HG02763 (cell line): ENCODE measurements at regions not wholly inside any gene's neighbourhood (a gene's known extent, or its start where the extent isn't known, plus 50 kb on each side); places are given as distances from the start of the nearest gene placed in this dataset.

Experiments used
- ATAC-seq: cut with Tn5 transposase; IDR thresholded peaks from one replicate; pipeline ENCODE4 v1.9.1; 2021; ENCODE audit warnings: mild to moderate bottlenecking, moderate library complexity; ENCODE audit not compliant: unreplicated experiment

- no peak for ATAC-seq
These were observed 203.3 kb upstream of the LPP start for GRCh38 chr3:187950671-187951070.

- ATAC-seq, result no peak
These were observed 202.3 kb upstream of the LPP start for GRCh38 chr3:187951452-187952190.

- ATAC-seq, result no peak
These were observed 201.1 kb upstream of the LPP start for GRCh38 chr3:187952849-187953248.

- ATAC-seq, result no peak
These were observed 199.5 kb upstream of the LPP start for GRCh38 chr3:187954516-187954872.

- ATAC-seq, result no peak
These were observed 198.9 kb upstream of the LPP start for GRCh38 chr3:187954873-187955586.

- ATAC-seq, result no peak
These were observed 198.4 kb upstream of the LPP start for GRCh38 chr3:187955587-187955952.

GRCh38 chr3:187957165-187957581 lies 196.8 kb upstream of the LPP start:
- no peak for ATAC-seq

- no peak for ATAC-seq
These were observed 196.4 kb upstream of the LPP start for GRCh38 chr3:187957582-187957981.

GRCh38 chr3:187958432-187959003 lies 195.4 kb upstream of the LPP start:
- ATAC-seq, result no peak

GRCh38 chr3:187960820-187961219 lies 193.1 kb upstream of the LPP start:
- ATAC-seq, result no peak

GRCh38 chr3:187961366-187961765 lies 192.6 kb upstream of the LPP start:
- no peak for ATAC-seq

- ATAC-seq, result no peak
These were observed 190.8 kb upstream of the LPP start for GRCh38 chr3:187963003-187963676.

GRCh38 chr3:187963677-187964385 lies 190.1 kb upstream of the LPP start:
- ATAC-seq, result no peak

- ATAC-seq, result no peak
These were observed 189.2 kb upstream of the LPP start for GRCh38 chr3:187964760-187965159.

- no peak for ATAC-seq
These were observed 187.9 kb upstream of the LPP start for GRCh38 chr3:187966096-187966495.

- no peak for ATAC-seq
These were observed 187.1 kb upstream of the LPP start for GRCh38 chr3:187966636-187967406.

- ATAC-seq, result no peak
These were observed 186.0 kb upstream of the LPP start for GRCh38 chr3:187967993-187968392.

- no peak for ATAC-seq
These were observed 184.9 kb upstream of the LPP start for GRCh38 chr3:187968883-187969580.

- ATAC-seq, result no peak
These were observed 184.4 kb upstream of the LPP start for GRCh38 chr3:187969581-187969950.

- no peak for ATAC-seq
These were observed 183.9 kb upstream of the LPP start for GRCh38 chr3:187970106-187970505.
